ENCODE measurements at regions not wholly inside any gene's neighbourhood (a gene's known extent, or its start where the extent isn't known, plus 50 kb on each side); places are given as distances from the start of the nearest gene placed in this dataset.

- no peak for TF ChIP-seq BHLHE40 (IDR thresholded peaks at IDR 0.05; ENCODE audit: borderline replicate concordance)
- TF ChIP-seq CTBP1 (IDR thresholded peaks at IDR 0.05; ENCODE audit: borderline replicate concordance) = no peak
- TF ChIP-seq NFRKB (IDR thresholded peaks at IDR 0.05) = no peak
- no peak for TF ChIP-seq SP1 (IDR thresholded peaks at IDR 0.05)
- TF ChIP-seq FOXA1 (IDR thresholded peaks at IDR 0.05) = no peak
- no peak for TF ChIP-seq HDGF (IDR thresholded peaks at IDR 0.05; ENCODE audit: borderline replicate concordance)
- TF ChIP-seq, protein P1, sequence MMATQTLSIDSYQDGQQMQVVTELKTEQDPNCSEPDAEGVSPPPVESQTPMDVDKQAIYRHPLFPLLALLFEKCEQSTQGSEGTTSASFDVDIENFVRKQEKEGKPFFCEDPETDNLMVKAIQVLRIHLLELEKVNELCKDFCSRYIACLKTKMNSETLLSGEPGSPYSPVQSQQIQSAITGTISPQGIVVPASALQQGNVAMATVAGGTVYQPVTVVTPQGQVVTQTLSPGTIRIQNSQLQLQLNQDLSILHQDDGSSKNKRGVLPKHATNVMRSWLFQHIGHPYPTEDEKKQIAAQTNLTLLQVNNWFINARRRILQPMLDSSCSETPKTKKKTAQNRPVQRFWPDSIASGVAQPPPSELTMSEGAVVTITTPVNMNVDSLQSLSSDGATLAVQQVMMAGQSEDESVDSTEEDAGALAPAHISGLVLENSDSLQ (IDR thresholded peaks at IDR 0.05) = no peak
- TF ChIP-seq TARDBP (IDR thresholded peaks at IDR 0.05) = no peak
- TF ChIP-seq FOXM1 (IDR thresholded peaks at IDR 0.05; ENCODE audit: borderline replicate concordance) = no peak
- TF ChIP-seq SUZ12 (IDR thresholded peaks at IDR 0.05) = no peak
- TF ChIP-seq ZNF384 (IDR thresholded peaks at IDR 0.05) = no peak
- TF ChIP-seq ARNT (IDR thresholded peaks at IDR 0.05) = no peak
Observed at GRCh38 chr10:109245821-109246220, 677.5 kb downstream of the XPNPEP1 start.

Data from HEK293T (cell line).